ENCODE measurements at regions not wholly inside any gene's neighbourhood (a gene's known extent, or its start where the extent isn't known, plus 50 kb on each side); places are given as distances from the start of the nearest gene placed in this dataset.
A peak's percentile ranks its signal among the peaks of the same experiment; 100 is the strongest.
"Not testable (repeated sequence)": the region's sequence is repeated elsewhere in the genome, so short reads cannot be mapped to it uniquely, and the experiment has no call there.

DNA sequence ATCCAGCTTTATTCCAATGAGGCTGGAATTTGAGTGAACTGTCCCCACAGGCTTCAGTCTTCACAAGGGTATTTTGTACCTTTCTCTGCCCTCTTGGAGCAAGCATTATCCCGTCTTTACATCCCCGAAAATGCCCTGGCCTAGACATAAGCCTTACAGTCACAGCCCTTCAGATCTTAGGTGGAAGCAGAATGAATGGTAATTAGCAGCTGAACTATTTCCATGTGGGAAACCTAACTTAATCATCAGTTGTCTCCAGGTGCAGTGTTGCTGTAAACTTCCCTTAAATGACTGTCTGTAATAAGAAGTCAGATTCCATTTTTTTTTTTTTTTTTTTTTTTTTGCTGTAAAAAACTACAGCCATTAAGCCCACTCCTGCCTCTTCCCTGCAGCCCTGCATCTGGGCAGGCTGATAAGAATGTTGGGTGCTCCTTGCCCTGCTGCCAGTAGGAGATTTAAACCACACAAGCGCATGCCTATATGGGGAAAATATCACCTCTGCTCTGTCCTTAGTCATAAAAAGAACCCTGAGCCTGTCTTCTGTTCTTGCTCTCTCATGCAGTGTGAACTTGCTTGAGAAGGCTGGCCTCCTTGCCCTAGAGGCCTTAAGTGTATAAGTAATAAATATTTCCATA is 426.8 kb upstream of the SLITRK5 start:
- DNase-seq: no peak

DNA sequence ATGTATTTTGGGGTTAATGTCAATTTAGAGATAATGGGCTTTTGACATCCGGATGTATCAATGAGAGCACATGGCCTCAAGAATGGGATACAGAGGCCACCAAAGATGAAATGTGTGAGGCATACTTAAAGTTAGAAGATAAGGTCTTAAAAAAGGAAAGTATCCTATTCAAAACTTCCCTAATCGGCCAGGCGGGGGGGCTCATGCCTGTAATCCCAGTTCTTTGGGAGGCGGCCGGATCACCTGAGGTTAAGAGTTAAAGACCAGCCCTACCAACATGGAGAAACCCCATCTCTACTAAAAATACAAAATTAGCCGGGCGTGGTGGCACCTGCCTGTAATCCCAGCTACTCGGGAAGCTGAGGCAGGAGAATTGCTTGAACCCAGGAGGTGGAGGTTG is 421.3 kb upstream of the SLITRK5 start:
- not testable (repeated sequence) for DNase-seq

DNA sequence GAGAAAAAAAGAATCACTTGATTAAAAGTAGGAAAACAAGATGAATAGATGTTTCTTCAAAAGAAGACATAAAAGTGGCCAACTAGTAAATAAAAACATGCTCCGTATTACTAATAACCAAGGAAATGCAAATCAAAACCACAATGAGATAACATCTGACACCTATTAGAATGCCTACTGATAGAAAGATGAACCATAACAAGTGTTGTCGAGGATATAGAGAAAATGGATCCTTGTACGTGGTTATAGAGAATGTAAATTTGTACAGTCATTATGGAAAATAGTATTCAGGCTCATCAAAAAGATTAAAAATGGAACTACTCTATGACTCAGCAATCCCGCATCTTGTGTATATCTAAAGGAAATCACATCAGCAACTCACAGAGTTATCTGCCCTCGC is 415.8 kb upstream of the SLITRK5 start:
- no peak for DNase-seq

DNA sequence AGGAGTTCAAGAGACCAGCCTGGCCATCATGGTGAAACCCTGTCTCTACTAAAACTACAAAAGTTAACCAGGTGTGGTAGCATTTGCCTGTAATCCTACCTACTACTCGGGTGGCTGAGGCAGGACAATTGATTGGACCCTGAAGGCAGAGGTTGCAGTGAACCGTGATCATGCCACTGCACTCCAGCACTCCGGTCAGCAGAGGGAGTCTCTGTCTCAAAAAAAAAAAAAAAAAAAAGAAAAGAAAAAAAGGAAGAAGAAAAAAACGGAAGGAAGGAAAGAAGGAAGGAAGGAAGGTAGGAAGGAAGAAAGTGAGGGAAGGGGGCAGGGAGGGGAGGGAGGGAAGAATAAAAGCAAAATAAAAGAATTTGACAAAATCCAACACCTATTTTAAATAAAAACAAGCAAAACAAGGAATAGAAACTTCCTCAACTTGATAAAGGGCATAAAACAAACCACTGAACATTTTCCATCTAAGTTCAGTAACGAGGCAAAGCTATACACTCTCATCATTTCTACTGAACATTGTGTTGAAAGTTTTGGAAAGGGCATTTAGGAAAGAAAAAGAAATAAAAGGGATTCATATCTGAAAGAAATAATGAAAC is 411.6 kb upstream of the SLITRK5 start:
- DNase-seq: no peak

DNA sequence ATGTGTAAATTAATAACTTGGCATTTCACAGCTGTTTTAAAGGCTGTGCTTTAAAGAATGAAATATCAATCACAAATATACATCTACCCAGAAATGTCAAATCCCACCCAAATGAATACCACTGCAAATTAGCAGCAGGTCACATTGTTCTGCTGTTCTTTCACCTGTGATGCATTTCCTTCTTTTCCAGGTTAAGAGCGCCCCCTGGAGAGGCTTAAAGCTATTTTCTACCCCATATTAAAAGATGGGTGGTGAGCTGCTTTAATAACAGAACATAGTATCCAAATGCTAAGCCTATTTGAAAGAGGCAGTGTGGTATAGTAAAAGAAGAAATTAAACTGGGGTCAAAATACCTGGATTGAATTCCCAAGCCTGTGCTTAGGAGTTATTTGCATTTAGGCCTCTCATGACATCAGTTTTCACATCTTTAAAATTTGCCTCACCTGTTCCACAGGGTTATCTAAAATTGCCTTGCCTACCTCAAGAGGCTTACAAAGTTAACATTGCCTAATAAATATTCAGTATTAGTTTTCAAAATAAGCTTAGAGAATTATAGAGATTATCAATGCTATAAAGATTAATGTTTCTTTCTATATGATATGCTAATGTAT is 396.9 kb upstream of the SLITRK5 start:
- DNase-seq: peak; percentile 48 to 77

DNA sequence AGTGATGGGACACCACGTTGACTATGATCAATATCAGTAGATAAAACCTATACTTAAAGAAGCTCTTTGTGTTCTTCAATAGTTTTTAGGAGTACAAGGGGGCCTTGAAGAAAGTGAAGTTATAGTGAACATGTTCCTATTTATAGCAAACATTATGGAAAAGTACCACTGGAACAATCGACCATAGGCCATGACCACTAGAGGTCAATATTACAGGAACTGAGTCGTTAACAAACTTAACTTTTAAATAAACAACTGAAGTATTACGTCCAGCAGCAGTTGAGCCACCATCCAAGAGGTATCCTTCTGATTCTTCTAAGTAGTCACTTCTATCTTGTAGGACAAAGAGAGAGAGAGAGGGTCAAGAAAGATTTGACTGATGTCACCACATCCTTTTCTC is 391.0 kb upstream of the SLITRK5 start:
- no peak for DNase-seq

DNA sequence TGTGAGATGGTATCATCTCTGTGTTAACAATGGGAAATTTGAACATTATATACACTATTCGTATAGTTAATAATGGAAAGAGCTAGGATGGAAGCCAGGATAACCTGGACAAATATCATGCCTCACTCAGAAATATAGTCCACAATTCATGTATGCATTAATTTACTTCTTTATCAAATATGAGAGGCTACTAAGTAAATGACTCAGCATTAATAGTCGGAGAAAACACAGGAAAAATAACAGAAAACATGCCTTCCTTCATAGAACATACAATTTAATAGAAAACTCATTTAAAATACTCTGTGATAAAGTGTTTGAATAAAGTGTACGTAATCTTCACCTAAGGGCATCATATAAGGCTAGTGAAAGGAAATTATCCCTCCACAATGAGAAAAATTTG is 383.4 kb upstream of the SLITRK5 start:
- no peak for DNase-seq

DNA sequence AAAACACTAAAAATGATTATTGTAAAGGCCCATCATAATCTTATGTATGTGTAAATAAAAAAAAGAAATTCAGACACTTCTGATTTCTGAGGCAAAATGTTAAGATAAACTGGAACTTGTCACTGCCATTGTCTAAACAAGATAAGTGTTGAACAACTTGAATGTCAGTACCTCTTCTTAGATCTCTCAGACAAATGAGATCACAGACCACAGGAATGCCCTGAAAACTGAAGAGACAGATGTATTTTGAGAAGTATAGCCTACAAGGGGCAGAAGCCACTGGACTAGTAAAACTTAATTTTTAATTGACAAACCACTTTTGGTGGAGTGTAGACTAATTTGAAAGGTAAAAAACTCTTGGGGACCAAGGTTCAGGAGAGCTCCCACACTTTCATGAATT is 375.5 kb upstream of the SLITRK5 start:
- no peak for DNase-seq

DNA sequence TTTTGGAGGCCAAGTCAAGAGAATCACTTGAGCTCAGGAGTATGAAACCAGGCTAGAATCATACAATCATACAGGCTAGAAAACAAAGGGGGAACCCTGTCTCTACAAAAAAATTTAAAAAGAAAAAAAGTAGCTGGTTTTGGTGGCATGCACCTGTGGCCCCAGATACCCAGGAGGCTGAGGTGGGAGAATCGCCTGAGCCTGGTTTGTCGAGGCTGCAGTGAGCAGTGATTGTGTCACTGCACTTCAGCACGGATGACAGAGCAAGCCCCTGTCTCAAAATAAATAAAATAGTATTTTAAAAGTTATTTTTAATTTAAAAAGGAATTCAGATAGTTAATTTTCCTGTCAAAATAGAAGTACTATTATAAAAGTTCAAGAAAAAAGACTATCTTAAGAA is 369.1 kb upstream of the SLITRK5 start:
- no peak for DNase-seq

DNA sequence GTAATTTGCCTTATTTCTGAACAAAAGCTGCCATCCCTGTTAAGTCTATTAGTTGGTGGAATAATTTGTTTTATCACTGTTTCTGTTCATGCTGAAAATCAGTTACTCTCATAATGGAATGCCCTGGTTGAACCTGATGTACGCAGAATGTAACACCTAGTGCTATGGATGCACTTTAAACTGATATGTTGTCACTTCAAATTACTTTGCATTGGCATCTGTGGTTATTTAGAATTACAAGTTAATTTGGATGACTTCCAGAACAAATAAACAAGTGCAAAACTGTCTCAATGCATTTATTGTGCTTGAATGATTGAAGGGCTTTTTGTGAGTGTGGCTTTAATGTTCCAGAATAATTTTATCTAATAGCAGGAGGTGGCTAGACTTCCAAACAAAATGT is 368.2 kb upstream of the SLITRK5 start:
- DNase-seq: no peak

DNA sequence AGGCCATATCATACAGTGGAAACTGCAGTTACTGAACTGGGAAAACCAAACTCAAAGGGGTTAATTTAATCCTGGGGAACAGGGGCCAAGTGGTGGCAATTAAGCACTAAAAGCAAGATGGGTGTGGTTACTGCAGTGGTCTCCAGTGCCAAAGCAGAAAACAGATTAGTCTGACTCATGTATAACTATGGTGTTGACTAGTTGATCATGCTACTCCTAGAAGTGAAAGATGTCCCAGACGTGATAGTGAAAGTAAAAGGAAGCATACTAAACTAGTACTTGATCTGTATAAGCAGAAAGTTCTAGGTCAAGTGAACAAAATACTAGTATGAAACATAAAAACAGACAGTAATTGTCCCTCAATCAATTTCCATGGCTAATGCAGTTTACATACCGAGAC is 360.0 kb upstream of the SLITRK5 start:
- DNase-seq: no peak

DNA sequence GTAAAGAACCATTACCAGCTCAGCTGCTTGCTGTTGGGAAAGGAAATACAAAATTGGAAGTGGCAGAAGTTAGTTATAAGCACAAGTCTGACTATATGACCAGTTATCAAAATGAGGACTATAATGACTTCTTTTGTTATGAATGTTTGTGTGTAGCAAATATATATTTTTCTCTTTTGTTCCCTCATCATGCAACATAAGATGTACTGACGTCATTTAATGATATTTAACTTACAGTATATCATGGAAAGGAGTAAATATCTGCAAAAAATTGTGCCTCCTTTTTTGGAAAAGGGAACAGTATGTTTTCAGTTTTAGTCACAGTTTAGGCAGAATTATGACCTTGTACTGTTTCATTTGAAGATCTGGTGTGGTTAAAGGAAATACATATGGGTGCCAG is 356.3 kb upstream of the SLITRK5 start:
- DNase-seq: no peak

DNA sequence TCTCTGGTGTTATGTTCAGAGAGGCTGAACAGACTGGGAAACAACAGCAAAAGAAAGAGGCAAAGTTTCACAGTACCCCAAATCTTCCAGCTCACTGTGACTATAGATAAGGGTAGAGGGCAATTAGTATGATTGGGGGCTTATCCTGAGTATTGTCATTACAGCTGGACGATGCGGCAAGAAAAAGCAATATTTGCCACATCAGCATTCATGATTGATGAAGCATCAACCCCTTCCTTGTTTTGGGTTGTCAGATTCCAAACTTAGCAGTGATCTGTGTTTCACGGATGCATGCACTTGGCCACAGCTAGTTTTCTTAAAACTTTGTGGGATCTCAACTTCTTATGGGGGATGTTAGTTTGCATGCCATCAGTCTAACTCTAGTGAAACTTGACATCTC is 348.8 kb upstream of the SLITRK5 start:
- no peak for DNase-seq

DNA sequence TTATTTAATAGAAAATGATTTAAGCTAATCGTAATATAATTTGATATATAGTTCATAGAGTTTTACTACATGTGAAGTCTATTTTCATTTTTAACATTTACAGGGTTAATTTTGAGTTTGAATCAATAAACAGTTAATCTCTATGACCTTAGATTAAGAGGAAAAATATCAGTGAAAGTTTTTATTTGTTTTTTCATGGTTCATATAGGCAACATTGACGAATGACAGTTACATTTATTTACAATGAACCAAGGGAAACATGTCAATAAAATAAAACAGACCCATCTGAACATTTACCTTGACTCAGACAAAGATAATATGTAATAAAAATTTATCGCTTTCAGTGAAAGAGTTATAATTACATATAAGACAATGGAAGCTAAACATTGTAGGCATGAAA is 346.6 kb upstream of the SLITRK5 start:
- no peak for DNase-seq

DNA sequence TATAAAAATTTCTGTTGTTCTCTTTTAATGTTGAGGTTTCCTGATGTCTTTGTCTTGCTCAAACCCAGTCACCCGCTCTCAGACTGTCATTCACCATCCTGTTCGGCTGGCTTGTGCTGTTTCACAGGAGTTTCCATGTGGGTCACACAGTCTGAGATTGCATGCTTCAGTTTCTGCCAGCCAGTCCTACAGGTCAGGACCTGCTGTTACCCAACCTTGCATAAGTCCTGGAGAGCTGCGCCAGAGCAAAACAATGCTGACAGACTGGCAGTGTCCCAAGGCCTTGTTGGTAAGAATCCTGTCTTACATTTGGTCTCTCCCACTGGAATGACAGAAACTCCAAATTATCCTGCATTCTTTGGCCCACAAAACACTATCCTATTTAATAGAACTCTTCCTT is 340.0 kb upstream of the SLITRK5 start:
- no peak for DNase-seq

DNA sequence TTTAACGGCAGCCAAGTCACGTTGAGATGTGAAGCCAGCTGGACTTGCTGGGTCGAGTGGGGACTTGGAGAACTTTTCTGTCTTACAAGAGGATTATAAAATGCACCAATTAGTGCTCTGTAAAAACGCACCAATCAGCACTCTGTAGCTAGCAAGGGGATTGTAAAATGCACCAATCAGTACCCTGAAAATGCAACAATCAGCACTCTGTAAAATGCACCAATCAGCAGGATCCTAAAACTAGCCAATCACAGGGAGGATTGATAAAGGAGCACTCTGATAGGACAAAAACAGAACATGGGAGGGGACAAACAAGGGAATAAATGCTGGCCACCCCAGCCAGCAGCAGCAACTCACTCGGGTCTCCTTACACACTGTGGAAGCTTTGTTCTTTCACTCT is 337.6 kb upstream of the SLITRK5 start:
- DNase-seq: no peak

DNA sequence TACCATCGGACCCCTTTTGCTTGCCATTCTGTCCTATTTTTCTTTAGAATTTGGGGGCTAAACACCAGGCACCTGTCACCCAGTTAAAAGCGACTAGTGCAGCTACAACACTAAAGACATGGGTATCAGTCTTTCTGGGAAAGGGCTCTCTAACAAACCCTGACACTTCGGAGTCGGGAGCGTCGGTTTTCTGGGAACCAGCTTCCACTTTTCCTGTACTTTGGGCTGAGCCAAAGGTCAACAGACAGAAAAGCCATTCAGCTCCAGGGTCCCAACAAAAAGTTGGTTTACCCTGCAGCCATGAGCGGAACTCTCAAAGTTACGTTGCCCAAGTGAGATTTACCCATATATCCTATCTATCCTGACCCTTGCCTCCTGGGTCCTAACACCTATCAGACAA is 337.0 kb upstream of the SLITRK5 start:
- no peak for DNase-seq

DNA sequence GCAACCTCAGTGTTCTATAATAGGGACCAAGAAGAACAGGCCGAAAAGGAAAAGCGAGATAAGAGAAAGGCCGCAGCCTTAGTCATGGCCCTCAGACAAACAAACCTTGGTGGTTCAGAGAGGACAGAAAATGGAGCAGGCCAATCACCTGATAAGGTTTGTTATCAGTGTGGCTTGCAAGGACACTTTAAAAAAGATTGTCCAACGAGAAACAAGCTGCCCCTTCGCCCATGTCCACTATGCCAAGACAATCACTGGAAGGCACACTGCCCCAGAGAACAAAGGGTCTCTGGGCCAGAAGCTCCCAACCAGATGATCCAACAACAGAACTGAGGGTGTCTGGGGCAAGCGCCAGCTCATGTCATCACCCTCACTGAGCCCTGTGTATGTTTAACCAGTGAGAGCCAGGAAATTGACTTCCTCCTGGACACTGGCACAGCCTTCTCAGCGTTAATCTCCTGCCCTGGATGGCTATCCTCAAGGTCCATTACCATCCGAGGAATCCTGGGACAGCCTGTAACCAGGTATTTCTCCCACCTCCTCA is 334.8 kb upstream of the SLITRK5 start:
- not testable (repeated sequence) for DNase-seq

DNA sequence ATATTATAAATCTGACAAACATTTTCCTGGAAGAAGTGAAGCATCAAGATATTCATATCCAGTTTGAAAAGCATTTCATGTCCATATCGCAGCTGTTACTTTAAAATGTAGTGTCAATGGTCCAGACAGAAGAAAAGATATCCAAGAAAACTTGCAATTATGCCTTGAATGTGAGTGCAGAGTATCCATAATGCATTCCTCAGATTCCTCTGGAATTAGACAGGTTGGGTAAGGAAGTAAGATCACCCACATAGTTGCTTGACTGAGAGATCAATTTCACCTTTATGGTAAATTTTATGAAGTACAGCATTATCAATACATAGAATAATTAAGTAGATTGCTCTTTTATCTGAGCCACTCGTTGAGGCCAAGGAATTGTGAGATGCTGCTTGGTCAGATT is 327.0 kb upstream of the SLITRK5 start:
- DNase-seq: peak in 1 of 2 experiments; percentile 37

DNA sequence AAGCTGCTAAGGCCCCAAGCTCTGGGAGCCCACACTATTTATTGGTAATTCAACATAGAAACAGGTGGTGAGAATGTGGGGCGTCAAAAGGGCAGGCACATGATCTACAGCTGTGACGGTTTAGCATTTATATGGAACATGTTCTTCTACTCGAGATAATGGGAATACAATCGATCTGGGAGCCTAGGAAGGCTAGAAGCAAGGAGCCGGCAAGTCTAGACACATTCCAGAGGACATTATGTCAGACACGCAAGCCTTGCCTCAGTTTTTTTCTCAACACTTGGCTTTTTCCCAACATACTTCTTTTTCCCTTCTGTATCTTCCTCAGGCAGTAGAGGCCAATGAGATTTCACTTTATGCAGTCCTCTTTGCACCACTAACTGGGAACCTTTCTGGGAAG is 315.7 kb upstream of the SLITRK5 start:
- no peak for DNase-seq

DNA sequence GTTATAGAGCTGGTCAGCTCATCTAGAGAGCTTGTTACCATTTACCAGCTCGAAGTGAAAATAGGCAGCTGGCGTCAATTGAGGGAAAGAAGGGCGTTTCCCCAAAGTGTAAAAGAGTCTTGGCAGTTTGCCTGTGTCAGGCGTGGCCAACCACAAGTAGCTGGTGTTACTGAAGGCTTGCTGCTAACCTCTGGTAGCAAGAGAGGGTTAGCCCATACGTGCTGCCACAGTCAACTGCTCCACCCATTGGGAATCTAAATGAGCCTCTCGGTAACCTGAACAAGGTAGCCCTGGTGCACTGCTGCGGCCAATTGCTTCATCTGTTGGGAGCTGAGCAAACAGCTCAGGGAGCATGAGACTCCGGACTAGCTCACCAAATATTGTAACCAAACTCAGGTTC is 314.9 kb upstream of the SLITRK5 start:
- no peak for DNase-seq

DNA sequence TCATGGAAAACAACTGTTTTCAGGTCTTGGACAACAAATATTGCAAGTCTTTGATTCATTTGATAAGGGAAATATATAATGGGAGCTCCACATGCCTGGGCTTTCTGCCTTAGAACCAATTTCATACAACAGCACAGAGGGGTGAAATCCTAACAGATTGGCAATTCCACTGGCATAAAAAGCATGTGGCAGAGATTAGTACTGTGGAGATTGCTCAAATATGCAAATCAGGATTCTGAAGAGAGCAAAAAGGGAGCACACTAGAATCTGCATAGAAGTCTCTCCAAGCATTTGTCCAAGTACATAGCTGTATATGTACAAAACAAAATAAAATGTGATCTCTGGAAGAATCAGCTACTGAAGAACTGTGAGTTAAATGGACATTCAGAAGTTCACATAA is 312.9 kb upstream of the SLITRK5 start:
- no peak for DNase-seq

DNA sequence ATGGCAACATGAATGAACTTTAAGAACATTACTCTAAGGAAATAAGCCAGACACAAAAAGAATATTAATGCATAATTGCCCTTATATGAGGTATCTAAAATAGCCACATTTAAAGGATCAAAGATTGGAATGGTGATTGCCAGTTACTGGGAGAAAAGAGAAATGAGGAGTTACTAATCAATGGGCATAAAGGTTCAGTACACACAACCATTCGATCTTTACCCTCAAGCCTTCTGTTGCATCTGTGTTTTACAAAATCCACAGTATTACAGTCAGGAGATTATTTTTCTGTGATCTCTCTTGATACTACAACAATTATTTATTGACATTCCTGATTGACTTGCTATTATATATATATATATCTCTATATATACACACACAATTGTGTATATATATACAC is 310.0 kb upstream of the SLITRK5 start:
- no peak for DNase-seq

DNA sequence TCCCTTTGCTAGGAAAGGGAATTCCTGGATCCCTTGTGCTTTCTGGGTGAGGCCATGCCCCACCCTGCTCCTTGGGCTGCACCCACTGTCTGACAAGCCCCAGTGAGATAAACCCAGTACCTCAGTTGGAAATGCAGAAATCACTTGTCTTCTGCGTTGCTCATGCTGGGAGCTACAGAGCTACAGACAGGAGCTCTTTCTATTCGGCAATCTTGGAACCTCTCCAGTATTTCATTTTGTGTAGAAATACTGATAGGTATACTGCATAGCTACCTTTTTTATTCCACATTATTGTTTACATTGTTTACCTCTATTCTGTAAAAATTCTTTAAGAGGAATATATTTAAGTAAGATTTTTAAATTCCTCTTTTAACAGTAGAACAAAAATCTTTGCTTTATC is 302.5 kb upstream of the SLITRK5 start:
- no peak for DNase-seq

DNA sequence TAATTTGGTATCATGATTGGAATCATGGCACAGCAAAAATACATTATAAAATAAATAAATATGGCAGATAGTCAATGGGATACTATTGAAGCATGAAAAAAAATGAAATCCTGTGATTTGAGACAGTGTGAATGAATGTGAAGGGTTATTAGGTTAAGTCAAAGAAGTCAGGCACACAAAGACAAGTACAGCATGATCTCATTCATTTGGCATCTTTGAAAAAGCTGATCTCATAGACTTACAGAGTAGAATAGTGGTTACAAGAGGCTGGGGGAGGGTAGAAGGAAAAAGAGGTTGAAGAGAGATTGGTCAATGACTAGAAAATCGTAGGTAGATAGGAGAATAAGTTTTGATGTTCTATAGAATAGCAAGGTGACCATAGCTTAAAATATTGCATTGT is 295.1 kb upstream of the SLITRK5 start:
- DNase-seq: no peak
